Panc1 (cell line): ENCODE measurements at regions not wholly inside any gene's neighbourhood (a gene's known extent, or its start where the extent isn't known, plus 50 kb on each side); places are given as distances from the start of the nearest gene placed in this dataset.

Experiments
- ATAC-seq: fragments of 200-7000 bp; cut with Tn5 transposase; 2 replicates; pipeline ENCODE4 v1.9.1; 2020; ENCODE audit warnings: mild to moderate bottlenecking, moderate library complexity
- BruUV-seq: library from RNA; stranded (reverse); fragments of 400-500 nt; replicated peaks from 2 replicates; lab custom pipeline; 2021; lab: Mats Ljungman, UMichigan
- CTCF ChIA-PET: fragments of 300-600 bp; sonication (Branson Sonifier 250); formaldehyde crosslinking; loops from one replicate; lab custom pipeline; 2022; ENCODE audit warnings: antibody characterized with exemption; lab: Charles Lee
- POLR2A ChIA-PET: fragments of 300-600 bp; sonication (Branson Sonifier 250); formaldehyde crosslinking; loops from one replicate; lab custom pipeline; 2022; ENCODE audit warnings: antibody characterized with exemption; lab: Charles Lee
- DNase-seq: peaks from one replicate; pipeline ENCODE4 v3.0.0-alpha.2; 2010; ENCODE audit warnings: low read depth, low spot score
- H3K27ac ChIP-seq: 2 replicates; pipeline ENCODE4 v1.5.1; 2011; ENCODE audit warnings: mild to moderate bottlenecking, low read length, inconsistent platforms
- H3K27me3 ChIP-seq: fragments of 200-500 bp; sonication (Bioruptor generic); 2 replicates; pipeline ENCODE4 v1.6.0; 2014; ENCODE audit warnings: low read length, inconsistent platforms; ENCODE audit not compliant: control insufficient read depth, insufficient read depth
- H3K36me3 ChIP-seq: fragments of 200-500 bp; sonication (Bioruptor generic); 2 replicates; pipeline ENCODE4 v1.5.1; 2014; ENCODE audit warnings: inconsistent platforms, mild to moderate bottlenecking, low read length, moderate library complexity; ENCODE audit not compliant: control insufficient read depth, insufficient read depth
- H3K4me1 ChIP-seq: 2 replicates; pipeline ENCODE4 v1.5.1; 2011; ENCODE audit warnings: inconsistent platforms, mild to moderate bottlenecking, low read length, moderate library complexity; ENCODE audit not compliant: control insufficient read depth, insufficient read depth
- H3K4me3 ChIP-seq, 2 experiments: 2 replicates each; pipeline ENCODE4 v1.5.1; 2011 to 2012; ENCODE audit warnings: low read depth in 2 of 2, low read length in 2 of 2, mild to moderate bottlenecking in 2 of 2, inconsistent platforms in 1 of 2, moderate library complexity in 1 of 2
- H3K9me3 ChIP-seq: fragments of 200-500 bp; sonication (Bioruptor generic); 2 replicates; pipeline ENCODE4 v1.5.1; 2014; ENCODE audit warnings: low read depth, mild to moderate bottlenecking, inconsistent platforms, low read length, moderate library complexity; ENCODE audit not compliant: control insufficient read depth, insufficient read depth
- CTCF ChIP-seq: fragments of 450-650 bp; IDR thresholded peaks from 2 replicates; pipeline ENCODE4 v1.5.1; 2017; ENCODE audit warnings: mild to moderate bottlenecking
- POLR2AphosphoS5 ChIP-seq: IDR thresholded peaks from 2 replicates; pipeline ENCODE4 v1.6.1; 2012; ENCODE audit warnings: mild to moderate bottlenecking, low read depth, low read length, moderate library complexity
- REST ChIP-seq, 2 experiments: IDR thresholded peaks; 2 replicates each; pipeline ENCODE4 v1.6.1; 2011 to 2012; ENCODE audit warnings: low read depth in 2 of 2, control low read depth in 1 of 2, low read length in 1 of 2, mild to moderate bottlenecking in 1 of 2, moderate library complexity in 1 of 2; ENCODE audit not compliant: insufficient read depth in 1 of 2
- SIN3A ChIP-seq: IDR thresholded peaks from 2 replicates; pipeline ENCODE4 v1.6.1; 2012; ENCODE audit warnings: low read depth, mild to moderate bottlenecking, low read length, moderate library complexity, borderline replicate concordance; ENCODE audit not compliant: insufficient read depth
- TCF7L2 ChIP-seq: IDR thresholded peaks from 2 replicates; pipeline ENCODE4 v1.6.1; 2011; ENCODE audit warnings: mild to moderate bottlenecking, low read depth, low read length, inconsistent platforms
- in situ Hi-C: cut with HindIII; loops from 2 replicates; pipeline ENCODE4 v1.10.0; 2016; ENCODE audit warnings: low sequenced_read_pairs, low pct_unique_long_range_greater_than_20kb
- intact Hi-C: fragments of 100-400 bp; cut with micrococcal nuclease; formaldehyde crosslinking; loops from one replicate; pipeline ENCODE4 v1.10.0; 2022; ENCODE audit not compliant: unreplicated experiment

- in situ Hi-C loops = no loop called here
- CTCF ChIA-PET = no interaction called here
- no peak for ATAC-seq
- H3K4me1 ChIP-seq = no peaks in the 10 kb centered on the region
- H3K9me3 ChIP-seq = no peaks in the 10 kb centered on the region
- BruUV-seq = no TSS peak
- no peaks in the 10 kb centered on the region for H3K36me3 ChIP-seq
- intact Hi-C loops = no loop called here
- H3K4me3 ChIP-seq = no peak overlapping the region
- POLR2A ChIA-PET = no interaction called here
- H3K27ac ChIP-seq = no peak overlapping the region
- DNase-seq = no peak
- H3K27me3 ChIP-seq = no peaks in the 10 kb centered on the region
- TF ChIP-seq SIN3A (no peak), REST (IDR thresholded peaks at IDR 0.05; ENCODE audit: insufficient read depth in 1 of 2, low read depth in 2 of 2, low read length in 1 of 2) (no peak), CTCF (no peak), TCF7L2 (no peak), POLR2AphosphoS5 (no peak)
These were observed 170.5 kb downstream of the MZT1 start for GRCh38 chr13:72556945-72557344.

- in situ Hi-C loops = no loop called here
- DNase-seq = no peak
These were observed 171.8 kb downstream of the MZT1 start for GRCh38 chr13:72555601-72556000.

More at GRCh38 chr13:72555601-72556000, 171.8 kb downstream of the MZT1 start:
- no peaks in the 10 kb centered on the region for H3K4me1 ChIP-seq
- ChIA-PET CTCF (no interaction called here), POLR2A (no interaction called here)
- no peak for ATAC-seq
- no TSS peak for BruUV-seq
- H3K27me3 ChIP-seq = no peaks in the 10 kb centered on the region
- no peak overlapping the region for H3K27ac ChIP-seq
- intact Hi-C loops = no loop called here
- no peaks in the 10 kb centered on the region for H3K36me3 ChIP-seq
- no peak overlapping the region for H3K4me3 ChIP-seq
- H3K9me3 ChIP-seq = no peaks in the 10 kb centered on the region
- TF ChIP-seq SIN3A = no peak
- TF ChIP-seq REST (IDR thresholded peaks at IDR 0.05; ENCODE audit: insufficient read depth in 1 of 2, low read depth in 2 of 2, low read length in 1 of 2) = no peak
- TF ChIP-seq POLR2AphosphoS5 = no peak
- no peak for TF ChIP-seq CTCF
- TF ChIP-seq TCF7L2 = no peak
